ENCODE measurements at regions not wholly inside any gene's neighbourhood (a gene's known extent, or its start where the extent isn't known, plus 50 kb on each side); places are given as distances from the start of the nearest gene placed in this dataset.

DNA sequence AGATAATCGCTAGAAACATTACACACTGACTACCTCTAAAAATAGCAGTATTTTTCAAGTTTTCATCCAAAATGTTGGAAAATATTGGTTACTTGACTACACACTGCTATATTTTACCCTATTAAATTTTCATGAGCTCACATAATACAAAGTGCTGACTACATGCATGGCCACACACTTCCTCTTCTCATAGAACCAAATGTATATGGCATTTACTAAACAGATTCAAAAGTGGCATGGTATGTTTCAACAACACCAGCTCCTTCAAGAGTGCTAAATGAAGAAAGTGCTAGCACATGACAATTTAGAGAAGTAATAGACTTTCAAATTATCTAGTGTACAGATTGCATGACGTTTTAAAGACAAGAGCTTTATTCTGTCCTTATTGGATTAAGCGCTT, 780.4 kb upstream of the SLITRK6 start:
- DNase-seq (ENCODE audit: low read depth), result no peak
- no peak overlapping the region for H3K4me3 ChIP-seq (ENCODE audit: low read depth, low read length)
- no peak for TF ChIP-seq CTCF (IDR thresholded peaks at IDR 0.05; ENCODE audit: insufficient read depth, low read length)

- peak; percentile 5 for DNase-seq (ENCODE audit: low read depth)
- no peak for TF ChIP-seq CTCF (IDR thresholded peaks at IDR 0.05; ENCODE audit: insufficient read depth, low read length)
- no peak overlapping the region for H3K4me3 ChIP-seq (ENCODE audit: low read depth, low read length)
These were observed 782.5 kb upstream of the SLITRK6 start for GRCh38 chr13:86581706-86582105.

DNA sequence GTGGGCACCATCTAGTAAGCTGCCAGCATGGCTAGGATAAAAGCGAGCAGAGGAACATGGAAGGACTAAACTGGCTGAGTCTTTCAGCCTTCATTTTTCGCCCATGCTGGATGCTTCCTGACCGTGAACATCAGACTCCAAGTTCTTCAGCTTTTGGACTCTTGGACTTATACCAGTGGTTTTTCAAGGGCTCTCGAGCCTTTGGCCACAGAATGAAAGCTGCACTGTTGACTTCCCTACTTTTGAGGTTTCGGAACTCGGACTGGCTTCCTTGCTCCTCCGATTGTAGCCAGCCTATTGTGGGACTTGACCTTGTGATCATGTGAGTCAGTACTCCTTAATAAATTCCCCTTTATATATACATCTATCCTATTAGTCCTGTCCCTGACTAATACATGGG, 785.1 kb upstream of the SLITRK6 start:
- no peak for TF ChIP-seq CTCF (IDR thresholded peaks at IDR 0.05; ENCODE audit: insufficient read depth, low read length)
- H3K4me3 ChIP-seq (ENCODE audit: low read depth, low read length), result no peak overlapping the region
- no peak for DNase-seq (ENCODE audit: low read depth)

- peak; percentile 90 for DNase-seq (ENCODE audit: low read depth)
- H3K4me3 ChIP-seq (ENCODE audit: low read depth, low read length), result no peak overlapping the region
- TF ChIP-seq CTCF (IDR thresholded peaks at IDR 0.05; ENCODE audit: insufficient read depth, low read length), result no peak
These were observed 786.6 kb upstream of the SLITRK6 start for GRCh38 chr13:86585835-86586234.

- TF ChIP-seq CTCF (IDR thresholded peaks at IDR 0.05; ENCODE audit: insufficient read depth, low read length), result no peak
- DNase-seq (ENCODE audit: low read depth), result peak; percentile 9
- H3K4me3 ChIP-seq (ENCODE audit: low read depth, low read length), result no peak overlapping the region
These were observed 792.6 kb upstream of the SLITRK6 start for GRCh38 chr13:86591862-86592261.

- no peak for TF ChIP-seq CTCF (IDR thresholded peaks at IDR 0.05; ENCODE audit: insufficient read depth, low read length)
- H3K4me3 ChIP-seq (ENCODE audit: low read depth, low read length), result no peak overlapping the region
- peak; percentile 1 for DNase-seq (ENCODE audit: low read depth)
These were observed 802.1 kb upstream of the SLITRK6 start for GRCh38 chr13:86601351-86601750.

GRCh38 chr13:86606264-86606663, 807.0 kb upstream of the SLITRK6 start:
- H3K4me3 ChIP-seq (ENCODE audit: low read depth, low read length), result no peak overlapping the region
- no peak for TF ChIP-seq CTCF (IDR thresholded peaks at IDR 0.05; ENCODE audit: insufficient read depth, low read length)
- no peak for DNase-seq (ENCODE audit: low read depth)
